HuH-7.5 (cell line): ENCODE measurements at regions not wholly inside any gene's neighbourhood (a gene's known extent, or its start where the extent isn't known, plus 50 kb on each side); places are given as distances from the start of the nearest gene placed in this dataset.
"Not testable (repeated sequence)": the region's sequence is repeated elsewhere in the genome, so short reads cannot be mapped to it uniquely, and the experiment has no call there.

Experiments used
- DNase-seq: peaks from one replicate; pipeline ENCODE4 v3.0.0; 2011; ENCODE audit warnings: low spot score

DNA sequence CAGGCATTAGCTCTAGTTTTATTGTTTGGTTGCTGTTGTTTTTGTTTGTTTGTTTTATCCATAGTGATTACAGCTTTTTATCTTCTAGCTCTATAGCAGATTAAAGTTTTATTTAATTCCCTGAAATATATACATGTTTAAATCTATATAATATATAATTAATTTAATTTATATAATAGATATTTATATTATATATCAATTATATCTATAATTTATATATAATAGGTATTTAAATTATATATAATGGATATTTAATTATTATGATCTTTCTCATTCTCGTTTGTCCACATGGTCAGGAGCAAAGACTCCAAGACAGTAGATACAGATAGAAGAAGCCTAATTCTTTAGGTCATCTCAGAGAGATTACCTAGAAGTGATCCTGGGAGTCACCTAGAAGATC is 238.8 kb upstream of the GPR149 start:
- no peak for DNase-seq

- no peak for DNase-seq
These were observed 238.2 kb upstream of the GPR149 start for GRCh38 chr3:154668187-154668586.

- no peak for DNase-seq
These were observed 236.6 kb upstream of the GPR149 start for GRCh38 chr3:154666542-154666941.

GRCh38 chr3:154664714-154665113 is 234.7 kb upstream of the GPR149 start:
- no peak for DNase-seq

GRCh38 chr3:154662851-154663250 is 232.9 kb upstream of the GPR149 start:
- DNase-seq: no peak

GRCh38 chr3:154660811-154661210 is 230.8 kb upstream of the GPR149 start:
- no peak for DNase-seq

GRCh38 chr3:154658000-154658399 is 228.0 kb upstream of the GPR149 start:
- DNase-seq: no peak

- no peak for DNase-seq
These were observed 227.2 kb upstream of the GPR149 start for GRCh38 chr3:154657218-154657617.

- no peak for DNase-seq
These were observed 226.5 kb upstream of the GPR149 start for GRCh38 chr3:154656486-154656885.

DNA sequence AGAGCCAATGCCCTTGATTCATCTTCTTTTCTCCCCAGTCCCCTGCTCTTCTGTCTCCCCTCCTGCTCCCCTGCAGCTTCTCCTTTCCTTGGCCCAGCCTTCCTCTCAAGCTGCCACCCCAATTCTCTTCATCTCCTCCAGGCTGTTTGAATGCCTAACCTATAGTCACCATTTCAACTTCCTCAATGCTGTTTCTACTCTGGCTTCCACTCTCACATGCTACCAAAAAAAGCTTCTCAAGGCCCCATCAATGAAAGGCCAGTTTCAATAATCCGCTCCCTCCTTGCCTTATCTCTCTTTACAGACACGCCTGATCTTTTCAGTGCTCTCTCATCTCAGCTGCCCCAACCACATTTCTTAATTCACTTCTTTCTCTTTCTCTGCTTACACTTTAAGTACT is 212.2 kb upstream of the GPR149 start:
- DNase-seq: no peak

DNA sequence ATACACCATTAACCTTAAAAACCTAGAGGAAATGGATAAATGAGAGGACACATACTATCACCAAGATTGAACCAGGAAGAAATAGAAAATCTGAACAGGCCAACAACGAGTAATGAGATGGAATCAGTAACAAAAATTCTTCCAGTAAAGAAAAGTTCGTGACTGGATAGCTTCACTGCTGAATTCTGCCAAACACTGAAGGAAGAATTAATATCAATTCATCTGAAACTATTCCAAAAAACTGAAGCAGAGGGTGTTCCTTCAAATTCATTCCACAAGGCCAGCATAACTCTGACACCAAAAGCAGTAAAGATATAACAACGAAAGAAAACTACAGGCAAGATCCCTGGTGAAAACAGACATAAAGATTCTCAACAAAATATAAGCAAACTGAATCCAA is 195.8 kb upstream of the GPR149 start:
- DNase-seq: no peak

DNA sequence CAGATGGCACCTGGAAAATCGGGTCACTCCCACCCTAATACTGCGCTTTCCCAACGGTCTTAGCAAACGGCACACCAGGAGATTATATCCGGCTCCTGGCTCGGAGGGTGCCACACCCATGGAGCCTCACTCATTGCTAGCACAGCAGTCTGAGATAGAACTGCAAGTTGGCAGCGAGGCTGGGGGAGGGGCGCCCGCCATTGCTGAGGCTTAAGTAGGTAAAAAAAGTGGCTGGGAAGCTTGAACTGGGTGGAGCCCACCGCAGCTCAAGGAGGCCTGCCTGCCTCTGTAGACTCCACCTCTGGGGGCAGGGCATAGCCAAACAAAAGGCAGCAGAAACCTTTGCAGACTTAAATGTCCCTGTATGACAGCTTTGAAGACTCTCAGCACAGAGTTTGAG is 189.6 kb upstream of the GPR149 start:
- not testable (repeated sequence) for DNase-seq

DNA sequence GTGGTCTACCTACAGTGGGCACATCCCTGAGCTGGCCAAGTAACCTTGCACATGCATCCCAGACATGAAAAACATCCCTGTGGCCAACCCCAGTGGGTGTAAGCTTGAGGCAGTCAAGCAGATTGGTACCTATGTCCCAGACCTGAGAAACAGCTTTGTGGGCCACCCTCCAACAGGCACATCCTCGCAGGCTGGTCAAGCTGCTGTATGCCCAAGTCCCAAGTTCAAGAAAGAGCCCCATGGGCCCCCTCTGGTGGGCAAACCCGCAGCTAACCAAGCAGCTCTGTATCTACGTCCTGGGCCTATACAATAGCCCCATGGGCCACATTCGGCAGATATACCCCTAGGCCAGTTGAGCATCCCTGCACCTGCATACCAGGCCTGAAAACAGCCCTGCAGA is 186.3 kb upstream of the GPR149 start:
- no peak for DNase-seq

- DNase-seq: peak; percentile 2
These were observed 185.5 kb upstream of the GPR149 start for GRCh38 chr3:154615471-154615870.

GRCh38 chr3:154614601-154615000 is 184.6 kb upstream of the GPR149 start:
- no peak for DNase-seq

DNA sequence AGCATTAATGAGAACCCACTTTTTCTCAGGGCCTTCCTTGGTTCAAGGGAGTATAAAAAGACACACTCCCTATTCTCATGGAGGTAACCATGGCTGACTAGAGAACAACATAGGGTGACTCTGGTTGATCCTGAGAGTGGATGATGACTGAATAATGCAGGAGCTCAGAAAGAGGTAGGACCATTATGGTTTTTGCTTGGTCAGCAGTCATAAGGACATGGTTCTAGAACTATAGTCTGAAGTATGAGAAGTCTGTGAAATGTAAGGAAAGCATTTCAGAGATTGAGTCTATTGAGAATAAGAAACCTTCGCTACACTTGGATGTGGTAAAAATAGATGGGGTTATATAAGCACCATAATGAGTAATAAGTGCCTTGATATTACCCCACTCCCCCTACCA is 184.1 kb upstream of the GPR149 start:
- DNase-seq: no peak

DNA sequence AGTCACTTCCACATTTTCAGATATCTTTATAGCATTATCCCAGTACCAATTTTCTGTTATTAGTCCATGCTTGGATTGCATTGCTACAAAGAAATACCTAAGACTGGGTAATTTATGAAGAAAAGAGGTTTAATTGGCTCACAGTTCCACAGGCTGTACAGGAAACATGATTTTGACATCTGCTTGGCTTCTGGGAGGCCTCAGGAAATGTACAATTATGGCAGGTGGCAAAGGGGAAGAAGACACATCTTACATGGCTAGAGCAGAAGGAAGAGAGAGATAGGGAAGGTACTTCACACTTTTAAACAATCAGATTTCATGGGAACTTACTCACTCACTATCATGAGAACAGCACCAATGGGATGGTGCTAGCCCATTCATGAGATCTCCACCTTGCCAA is 172.3 kb upstream of the GPR149 start:
- DNase-seq: no peak

GRCh38 chr3:154598166-154598565 is 168.2 kb upstream of the GPR149 start:
- DNase-seq: no peak

GRCh38 chr3:154590675-154591384 is 160.8 kb upstream of the GPR149 start:
- no peak for DNase-seq

- DNase-seq: no peak
These were observed 158.8 kb upstream of the GPR149 start for GRCh38 chr3:154588831-154589230.

GRCh38 chr3:154584974-154585373 is 155.0 kb upstream of the GPR149 start:
- DNase-seq: no peak

- DNase-seq: no peak
These were observed 154.1 kb upstream of the GPR149 start for GRCh38 chr3:154584041-154584440.

DNA sequence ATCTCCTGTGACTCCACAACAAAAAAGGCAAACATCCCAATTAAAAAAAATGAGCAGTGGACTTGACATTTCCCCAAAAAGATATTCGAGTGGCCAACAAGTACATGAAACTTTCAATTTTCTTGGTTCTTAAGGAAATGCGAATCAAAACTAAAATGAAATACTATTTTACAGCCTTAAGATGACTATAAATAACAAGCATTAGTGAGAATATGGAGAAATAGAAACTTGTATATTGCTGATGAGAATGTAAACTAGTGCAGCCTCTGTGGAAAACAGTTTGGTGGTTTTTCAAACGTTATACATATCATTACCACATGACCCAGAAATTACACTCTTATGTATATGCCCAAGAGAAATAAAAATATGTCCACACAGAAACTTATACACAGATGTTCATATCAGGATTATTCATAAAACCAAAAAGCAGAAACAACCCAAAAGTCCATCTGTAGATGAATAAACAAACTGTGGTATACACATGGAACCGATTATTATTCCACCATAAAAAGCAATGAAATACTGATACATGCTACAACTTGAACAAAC is 153.2 kb upstream of the GPR149 start:
- no peak for DNase-seq

GRCh38 chr3:154582501-154582900 is 152.5 kb upstream of the GPR149 start:
- no peak for DNase-seq
